ENCODE measurements at regions not wholly inside any gene's neighbourhood (a gene's known extent, or its start where the extent isn't known, plus 50 kb on each side); places are given as distances from the start of the nearest gene placed in this dataset.
A peak's percentile ranks its signal among the peaks of the same experiment; 100 is the strongest.

GRCh38 chr6:7003041-7003440, 104.7 kb upstream of the RREB1 start:
- Histone ChIP-seq H3K9me3 (replicated peaks; ENCODE audit: control insufficient read depth, insufficient read depth, low read depth, low read length) (no peaks in the 10 kb centered on the region), H3K4me3 (no peak overlapping the region), H3K4me2 (ENCODE audit: insufficient read depth, low read length) (no peak overlapping the region), H3K27ac (ENCODE audit: extremely low read depth, low read depth, low read length) (no peak overlapping the region), H4K20me1 (replicated peaks; ENCODE audit: control insufficient read depth, insufficient read depth, low read length) (no peaks in the 10 kb centered on the region), H3K9ac (ENCODE audit: insufficient read depth in 1 of 2, low read depth in 2 of 2, low read length in 2 of 2) (no peak overlapping the region), H3K27me3 (ENCODE audit: control insufficient read depth in 2 of 2, insufficient read depth in 2 of 2, low read length in 2 of 2) (no peaks in the 10 kb centered on the region), H3K79me2 (ENCODE audit: control insufficient read depth, insufficient read depth, low read length) (no peaks in the 10 kb centered on the region), H3K36me3 (ENCODE audit: control insufficient read depth, insufficient read depth, low read length) (no peaks in the 10 kb centered on the region), H3K4me1 (replicated peaks in 1 of 2; ENCODE audit: control insufficient read depth in 2 of 2, insufficient read depth in 2 of 2, low read length in 2 of 2) (peaks cover 0 to 9% of the 10 kb centered on the region in 2 experiments; a peak in 2 of 5 replicates), H2AFZ (ENCODE audit: low read depth, low read length) (peak overlapping the region; percentile 67), H3K9me1 (ENCODE audit: control insufficient read depth, insufficient read depth, low read length) (no peaks in the 10 kb centered on the region)
- FAIRE-seq = no peak
- POLR2A ChIA-PET = no interaction called here
- CTCF ChIA-PET (ENCODE audit: low intra/inter-chr PET ratio) = no interaction called here
- peak; percentile 15; the same call in 2 of the 3 replicates for ATAC-seq
- TF ChIP-seq, protein P1, sequence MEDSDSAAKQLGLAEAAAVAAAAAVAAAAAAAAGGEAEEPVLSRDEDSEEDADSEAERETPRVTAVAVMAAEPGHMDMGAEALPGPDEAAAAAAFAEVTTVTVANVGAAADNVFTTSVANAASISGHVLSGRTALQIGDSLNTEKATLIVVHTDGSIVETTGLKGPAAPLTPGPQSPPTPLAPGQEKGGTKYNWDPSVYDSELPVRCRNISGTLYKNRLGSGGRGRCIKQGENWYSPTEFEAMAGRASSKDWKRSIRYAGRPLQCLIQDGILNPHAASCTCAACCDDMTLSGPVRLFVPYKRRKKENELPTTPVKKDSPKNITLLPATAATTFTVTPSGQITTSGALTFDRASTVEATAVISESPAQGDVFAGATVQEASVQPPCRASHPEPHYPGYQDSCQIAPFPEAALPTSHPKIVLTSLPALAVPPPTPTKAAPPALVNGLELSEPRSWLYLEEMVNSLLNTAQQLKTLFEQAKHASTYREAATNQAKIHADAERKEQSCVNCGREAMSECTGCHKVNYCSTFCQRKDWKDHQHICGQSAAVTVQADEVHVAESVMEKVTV (CRISPR knock-in tag; IDR thresholded peaks at IDR 0.05) = no peak
- BruUV-seq (replicated peaks) = no TSS peak
- no peak for DNase-seq (ENCODE audit: extremely low read depth in 1 of 4, low spot score in 3 of 4)
- intact Hi-C loops (cut with micrococcal nuclease) (no loop called here), in situ Hi-C loops (cut with MboI) (no loop called here)
- WGBS (ENCODE audit: insufficient coverage, low coverage, missing lambda C conversion rate) = 48% methylated on average over 9 of the region's 9 CpGs

- Histone ChIP-seq H2AFZ (ENCODE audit: low read depth, low read length) (no peak overlapping the region), H3K4me2 (ENCODE audit: insufficient read depth, low read length) (no peak overlapping the region), H3K4me1 (replicated peaks in 1 of 2; ENCODE audit: control insufficient read depth in 2 of 2, insufficient read depth in 2 of 2, low read length in 2 of 2) (peaks cover 0 to 9% of the 10 kb centered on the region in 2 experiments; a peak in 1 of 5 replicates), H3K9ac (ENCODE audit: insufficient read depth in 1 of 2, low read depth in 2 of 2, low read length in 2 of 2) (peak overlapping the region in 1 of 2 experiments; percentile 3; a peak in 1 of 4 replicates), H3K4me3 (no peak overlapping the region), H3K9me1 (ENCODE audit: control insufficient read depth, insufficient read depth, low read length) (no peaks in the 10 kb centered on the region), H3K27ac (ENCODE audit: extremely low read depth, low read depth, low read length) (no peak overlapping the region), H3K36me3 (ENCODE audit: control insufficient read depth, insufficient read depth, low read length) (no peaks in the 10 kb centered on the region), H3K9me3 (replicated peaks; ENCODE audit: control insufficient read depth, insufficient read depth, low read depth, low read length) (no peaks in the 10 kb centered on the region), H3K79me2 (ENCODE audit: control insufficient read depth, insufficient read depth, low read length) (no peaks in the 10 kb centered on the region), H3K27me3 (ENCODE audit: control insufficient read depth in 2 of 2, insufficient read depth in 2 of 2, low read length in 2 of 2) (no peaks in the 10 kb centered on the region), H4K20me1 (replicated peaks; ENCODE audit: control insufficient read depth, insufficient read depth, low read length) (no peaks in the 10 kb centered on the region)
- 43% methylated on average over 8 of the region's 8 CpGs for WGBS (ENCODE audit: insufficient coverage, low coverage, missing lambda C conversion rate)
- POLR2A ChIA-PET = interaction anchor here (0.7 to 0.9 kb wide), 2 partner anchors 31 to 98 kb away, joined by 3 read pairs; no protein-coding TSS in a partner anchor
- no peak for FAIRE-seq
- ATAC-seq = no peak
- no TSS peak for BruUV-seq (replicated peaks)
- intact Hi-C loops (cut with micrococcal nuclease) (no loop called here), in situ Hi-C loops (cut with MboI) (no loop called here)
- DNase-seq (ENCODE audit: extremely low read depth in 1 of 4, low spot score in 3 of 4) = no peak
- CTCF ChIA-PET (ENCODE audit: low intra/inter-chr PET ratio) = no interaction called here
- TF ChIP-seq SIN3B (IDR thresholded peaks at IDR 0.05; ENCODE audit: low read depth) (no peak), ZKSCAN1 (IDR thresholded peaks at IDR 0.05; ENCODE audit: low read depth, low read length) (no peak), SREBF1 (IDR thresholded peaks at IDR 0.05; ENCODE audit: borderline replicate concordance, low read depth, low read length) (no peak), GABPA (tag; conservative IDR thresholded peaks at IDR 0.05; ENCODE audit: low read depth) (no peak), NELFE (IDR thresholded peaks at IDR 0.05; ENCODE audit: insufficient read depth, insufficient read length) (no peak), ASH1L (IDR thresholded peaks at IDR 0.05; ENCODE audit: borderline replicate concordance, low read depth, partially characterized antibody) (no peak), ESRRA (IDR thresholded peaks at IDR 0.05; ENCODE audit: borderline replicate concordance, low read depth) (peak; percentile 89), MAZ (CRISPR knock-in tag; conservative IDR thresholded peaks at IDR 0.05 in 1 of 2, IDR thresholded peaks at IDR 0.05 in 1 of 2) (no peak), NR2C2 (CRISPR knock-in tag; IDR thresholded peaks at IDR 0.05) (no peak), NR2C2 (tag; IDR thresholded peaks at IDR 0.05) (0 out of 2 replicates have a peak, but pooled peaks have one; percentile 25), ZNF217 (CRISPR knock-in tag; IDR thresholded peaks at IDR 0.05) (no peak)
- TF ChIP-seq, protein P2, sequence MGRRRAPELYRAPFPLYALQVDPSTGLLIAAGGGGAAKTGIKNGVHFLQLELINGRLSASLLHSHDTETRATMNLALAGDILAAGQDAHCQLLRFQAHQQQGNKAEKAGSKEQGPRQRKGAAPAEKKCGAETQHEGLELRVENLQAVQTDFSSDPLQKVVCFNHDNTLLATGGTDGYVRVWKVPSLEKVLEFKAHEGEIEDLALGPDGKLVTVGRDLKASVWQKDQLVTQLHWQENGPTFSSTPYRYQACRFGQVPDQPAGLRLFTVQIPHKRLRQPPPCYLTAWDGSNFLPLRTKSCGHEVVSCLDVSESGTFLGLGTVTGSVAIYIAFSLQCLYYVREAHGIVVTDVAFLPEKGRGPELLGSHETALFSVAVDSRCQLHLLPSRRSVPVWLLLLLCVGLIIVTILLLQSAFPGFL (CRISPR knock-in tag; IDR thresholded peaks at IDR 0.05) = no peak
Measured at GRCh38 chr6:7004581-7005297, 103.0 kb upstream of the RREB1 start.

Data from K562 (cell line).